WI38 (cell line): ENCODE measurements at regions not wholly inside any gene's neighbourhood (a gene's known extent, or its start where the extent isn't known, plus 50 kb on each side); places are given as distances from the start of the nearest gene placed in this dataset.

ENCODE experiments used
- H3K4me3 ChIP-seq: 2 replicates; pipeline ENCODE4 v1.5.1; 2011; ENCODE audit warnings: low read depth, mild to moderate bottlenecking, control low read depth, low read length
- CTCF ChIP-seq: IDR thresholded peaks from 2 replicates; pipeline ENCODE4 v1.5.1; 2012; ENCODE audit warnings: low read depth, mild to moderate bottlenecking, control low read depth, low read length

GRCh38 chr1:90273241-90273774 is 278.4 kb downstream of the ZNF326 start:
- H3K4me3 ChIP-seq: no peak overlapping the region
- no peak for TF ChIP-seq CTCF

- H3K4me3 ChIP-seq: no peak overlapping the region
- no peak for TF ChIP-seq CTCF
Measured at GRCh38 chr1:90262791-90263190, 267.9 kb downstream of the ZNF326 start.

GRCh38 chr1:90262286-90262685 is 267.4 kb downstream of the ZNF326 start:
- no peak overlapping the region for H3K4me3 ChIP-seq
- TF ChIP-seq CTCF: no peak

GRCh38 chr1:90246069-90246468 is 251.2 kb downstream of the ZNF326 start:
- no peak for TF ChIP-seq CTCF
- no peak overlapping the region for H3K4me3 ChIP-seq

- H3K4me3 ChIP-seq: no peak overlapping the region
- TF ChIP-seq CTCF: no peak
Measured at GRCh38 chr1:90236493-90236892, 241.6 kb downstream of the ZNF326 start.

GRCh38 chr1:90223401-90223800 is 228.5 kb downstream of the ZNF326 start:
- TF ChIP-seq CTCF: no peak
- no peak overlapping the region for H3K4me3 ChIP-seq

GRCh38 chr1:90220941-90221693 is 226.2 kb downstream of the ZNF326 start:
- TF ChIP-seq CTCF: no peak
- no peak overlapping the region for H3K4me3 ChIP-seq
